GM19099 (cell line): ENCODE measurements at regions not wholly inside any gene's neighbourhood (a gene's known extent, or its start where the extent isn't known, plus 50 kb on each side); places are given as distances from the start of the nearest gene placed in this dataset.

Experiments
- POLR2A ChIP-seq: IDR thresholded peaks from 3 replicates; pipeline ENCODE4 v1.6.1; 2011; ENCODE audit warnings: low read depth; ENCODE audit not compliant: insufficient read length; ENCODE audit errors: extremely low read depth

DNA sequence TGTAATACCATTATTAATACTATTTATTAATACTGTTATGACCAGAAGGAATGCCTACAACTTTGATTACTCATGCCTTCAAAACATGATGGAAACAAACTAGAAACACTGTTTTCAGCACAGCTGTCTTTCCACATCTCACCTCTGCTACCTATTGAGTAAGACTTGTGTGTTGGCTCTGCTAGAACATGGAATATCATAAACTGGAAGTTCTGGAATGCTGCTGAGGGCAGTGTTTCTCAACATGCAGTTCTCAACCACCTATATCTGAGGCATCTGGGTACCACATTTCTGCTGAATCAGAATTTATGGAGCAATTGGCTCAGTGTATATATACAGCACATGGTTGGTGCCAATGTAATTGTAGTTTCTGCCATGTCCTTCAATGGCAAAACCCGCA, 392.1 kb downstream of the TUSC7 start:
- no peak for TF ChIP-seq POLR2A

- TF ChIP-seq POLR2A, result no peak
Observed at GRCh38 chr3:117102426-117102825, 392.8 kb downstream of the TUSC7 start.

GRCh38 chr3:117103675-117104074, 394.1 kb downstream of the TUSC7 start:
- TF ChIP-seq POLR2A, result no peak

- TF ChIP-seq POLR2A, result no peak
Observed at GRCh38 chr3:117104381-117104780, 394.8 kb downstream of the TUSC7 start.

DNA sequence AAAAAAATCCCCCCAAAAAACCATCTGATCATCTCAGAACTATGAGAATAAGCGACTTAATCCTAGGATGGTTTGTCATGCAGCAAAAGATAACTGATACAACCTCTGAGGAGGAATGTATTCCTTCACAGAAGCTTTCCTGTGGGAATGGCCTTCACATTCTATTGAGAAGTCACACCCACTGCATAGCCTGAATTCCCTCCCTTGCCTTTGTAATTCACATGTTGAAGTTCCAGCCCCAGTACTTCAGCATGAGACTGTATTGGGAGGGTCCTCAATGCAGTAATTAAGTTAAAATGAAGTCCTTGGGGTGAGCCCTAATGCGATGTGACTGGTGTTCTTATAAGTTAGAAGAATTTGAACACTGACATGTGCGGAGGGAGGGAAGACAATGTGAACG, 395.2 kb downstream of the TUSC7 start:
- TF ChIP-seq POLR2A, result no peak

DNA sequence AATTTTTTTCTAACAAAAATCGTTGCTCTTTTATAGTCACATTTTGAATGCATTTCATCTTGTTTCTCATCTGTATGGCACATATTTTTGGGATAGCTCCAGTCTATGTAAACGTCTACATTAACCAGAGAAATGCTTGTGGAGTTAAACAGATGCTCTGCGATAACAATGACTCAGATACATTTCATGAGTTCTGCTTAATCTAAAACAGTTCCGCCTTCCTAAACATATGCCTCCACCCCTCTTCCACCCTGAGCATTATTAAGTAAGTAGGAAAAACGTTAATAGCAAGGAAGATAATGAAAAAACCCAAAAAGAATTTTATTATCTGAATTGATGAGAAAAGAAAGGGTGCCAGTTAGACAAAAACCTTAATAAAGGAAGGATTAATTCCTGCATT, 396.1 kb downstream of the TUSC7 start:
- TF ChIP-seq POLR2A, result no peak

DNA sequence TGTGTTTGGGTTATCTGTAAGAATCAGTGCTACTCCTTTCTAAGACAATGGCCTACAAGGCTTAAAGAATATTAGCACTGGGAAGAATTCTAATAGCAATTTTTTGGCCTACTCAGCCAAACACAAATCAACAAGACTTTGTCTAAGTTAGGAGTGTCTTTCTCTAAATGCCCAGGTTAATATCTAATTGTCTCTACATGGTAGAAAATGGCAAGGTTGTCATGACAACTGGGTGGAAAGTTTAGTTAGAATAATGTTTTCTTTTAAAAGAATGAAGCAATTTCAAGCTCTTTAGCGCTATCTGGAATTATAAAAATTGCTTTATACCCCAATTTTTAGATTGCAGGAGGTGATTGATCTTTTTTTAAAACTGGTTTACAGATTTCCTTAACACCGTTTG, 396.8 kb downstream of the TUSC7 start:
- TF ChIP-seq POLR2A, result no peak

DNA sequence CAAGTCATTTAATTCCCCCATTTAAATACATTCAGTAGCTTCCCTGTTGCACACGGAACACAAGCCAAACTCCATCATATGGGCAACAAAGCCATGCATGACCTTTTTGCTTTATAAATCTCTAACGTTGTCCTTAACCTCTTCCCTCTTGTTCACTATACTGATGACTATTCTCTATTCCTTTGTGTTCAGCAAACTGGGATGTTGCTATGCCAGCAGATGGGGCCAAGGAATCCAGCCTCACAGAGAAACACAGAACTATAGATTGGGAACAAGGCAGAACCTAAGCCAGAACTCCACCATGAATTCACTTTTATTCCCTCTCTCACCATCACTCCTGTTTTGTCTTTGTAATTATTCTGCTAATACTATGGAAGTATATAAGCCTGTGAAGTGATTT, 398.4 kb downstream of the TUSC7 start:
- no peak for TF ChIP-seq POLR2A

DNA sequence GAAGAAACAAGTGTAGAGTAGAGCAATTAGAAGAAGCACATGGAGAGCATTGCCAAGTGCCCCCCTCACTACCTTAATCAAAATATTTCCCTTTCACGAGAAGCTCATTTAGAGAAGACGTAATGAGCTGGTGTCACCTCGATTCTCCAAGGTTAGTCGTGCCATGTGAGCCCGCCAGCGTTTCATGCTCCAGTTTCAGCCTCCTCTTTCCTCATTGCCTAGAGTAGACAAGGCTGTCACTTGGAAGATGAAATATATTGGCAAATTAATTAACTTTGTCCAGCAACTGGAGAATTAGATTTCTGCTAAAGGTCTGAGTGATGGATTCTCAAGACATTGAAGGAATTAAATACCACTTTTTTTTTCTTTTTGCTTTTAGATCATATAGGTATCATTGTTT, 399.6 kb downstream of the TUSC7 start:
- TF ChIP-seq POLR2A, result no peak

GRCh38 chr3:117114517-117115265, 405.1 kb downstream of the TUSC7 start:
- TF ChIP-seq POLR2A, result no peak

- no peak for TF ChIP-seq POLR2A
Observed at GRCh38 chr3:117117188-117117936, 407.8 kb downstream of the TUSC7 start.

DNA sequence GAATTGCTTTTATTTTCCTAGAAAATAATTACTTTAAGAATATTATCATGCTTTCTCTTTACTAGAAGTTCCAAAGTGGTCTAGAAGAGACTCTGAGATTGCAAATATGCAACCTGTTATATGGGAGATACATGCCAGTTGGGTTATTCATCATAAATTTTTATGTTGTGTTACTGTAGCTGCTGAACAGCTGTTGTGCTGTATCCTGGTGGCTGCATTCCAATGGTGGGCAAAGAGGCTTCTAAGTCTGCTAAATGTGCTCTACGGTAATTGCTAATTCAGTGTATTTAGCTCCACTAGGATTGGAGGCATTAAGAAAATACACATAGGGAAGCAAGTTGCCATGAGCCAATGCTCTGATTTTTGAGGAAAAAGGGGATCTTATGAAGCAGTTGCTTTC, 409.0 kb downstream of the TUSC7 start:
- TF ChIP-seq POLR2A, result no peak

- TF ChIP-seq POLR2A, result no peak
Observed at GRCh38 chr3:117120014-117120413, 410.4 kb downstream of the TUSC7 start.

DNA sequence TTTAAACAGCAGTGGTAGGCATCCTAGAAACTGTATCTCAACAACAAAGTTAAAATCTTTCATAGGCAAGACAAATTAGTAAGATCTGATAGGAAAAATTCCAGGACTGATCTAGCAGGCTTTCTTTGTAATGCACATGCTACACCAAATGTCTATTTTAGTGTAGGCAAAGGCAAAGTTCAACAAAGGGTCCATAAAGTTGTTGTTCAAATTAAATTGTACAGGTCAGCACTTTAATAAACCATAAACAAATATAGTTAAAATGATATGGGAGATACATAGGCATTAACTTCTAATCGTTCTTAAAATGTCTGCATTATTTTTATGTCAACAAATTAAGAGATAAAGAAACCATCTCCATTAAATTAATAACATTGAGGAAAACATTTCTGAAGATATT, 413.0 kb downstream of the TUSC7 start:
- no peak for TF ChIP-seq POLR2A

GRCh38 chr3:117126460-117126859, 416.9 kb downstream of the TUSC7 start:
- TF ChIP-seq POLR2A, result no peak

DNA sequence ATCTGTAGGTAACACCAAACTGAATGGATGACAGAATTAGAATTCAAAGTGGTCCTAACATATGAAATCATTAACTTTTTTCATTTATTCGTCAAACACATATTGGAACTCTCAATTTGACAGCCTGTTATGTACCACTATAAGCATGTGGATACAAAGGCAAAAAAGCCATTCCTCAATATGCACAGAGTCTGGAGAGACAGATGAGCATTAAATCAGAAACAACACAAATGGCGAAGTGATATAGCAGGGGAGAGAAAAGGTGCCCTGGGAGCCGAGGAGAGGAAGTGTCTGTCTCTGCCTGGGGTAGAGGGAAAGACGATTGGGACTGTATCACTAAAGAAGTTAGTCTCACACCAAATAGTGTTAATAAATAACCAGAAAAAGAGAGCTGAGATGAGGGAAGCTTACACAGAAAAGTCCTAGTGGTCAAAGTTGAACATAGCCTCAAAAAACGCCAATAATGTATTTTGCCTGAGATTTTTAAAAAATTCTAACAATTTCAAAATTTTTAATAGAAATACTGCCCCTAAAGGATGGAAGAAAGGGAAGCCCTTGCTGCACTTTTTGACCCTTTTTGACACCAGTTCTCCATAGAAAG, 417.5 kb downstream of the TUSC7 start:
- no peak for TF ChIP-seq POLR2A
